GM12801 (cell line): ENCODE measurements at regions not wholly inside any gene's neighbourhood (a gene's known extent, or its start where the extent isn't known, plus 50 kb on each side); places are given as distances from the start of the nearest gene placed in this dataset.

Experiments
- TF ChIP-seq, protein P1 (sequence below): IDR thresholded peaks from one replicate; pipeline ENCODE4 v1.5.1; 2011; ENCODE audit warnings: control low read depth; ENCODE audit not compliant: insufficient read length; ENCODE audit errors: extremely low read depth

DNA sequence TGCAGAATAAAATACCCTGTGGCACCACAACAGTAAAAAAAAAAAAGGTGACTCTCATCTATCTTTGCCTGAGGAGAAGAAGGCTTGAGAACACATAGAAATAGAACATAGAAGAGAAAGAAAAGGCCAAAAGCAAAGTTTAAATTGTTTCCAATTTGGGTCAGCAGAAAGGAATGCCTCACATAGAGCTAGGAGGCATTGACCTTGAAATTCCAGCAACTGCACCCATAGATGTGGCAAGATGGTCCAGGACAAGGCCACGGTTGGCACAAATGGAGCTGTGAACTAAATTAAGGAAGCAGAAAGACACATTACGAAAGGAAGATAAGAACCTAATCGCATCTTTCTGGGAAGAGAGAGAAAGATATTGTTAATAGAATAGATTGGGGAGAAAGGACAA is 588.3 kb downstream of the LMO4 start:
- TF ChIP-seq, protein P1, sequence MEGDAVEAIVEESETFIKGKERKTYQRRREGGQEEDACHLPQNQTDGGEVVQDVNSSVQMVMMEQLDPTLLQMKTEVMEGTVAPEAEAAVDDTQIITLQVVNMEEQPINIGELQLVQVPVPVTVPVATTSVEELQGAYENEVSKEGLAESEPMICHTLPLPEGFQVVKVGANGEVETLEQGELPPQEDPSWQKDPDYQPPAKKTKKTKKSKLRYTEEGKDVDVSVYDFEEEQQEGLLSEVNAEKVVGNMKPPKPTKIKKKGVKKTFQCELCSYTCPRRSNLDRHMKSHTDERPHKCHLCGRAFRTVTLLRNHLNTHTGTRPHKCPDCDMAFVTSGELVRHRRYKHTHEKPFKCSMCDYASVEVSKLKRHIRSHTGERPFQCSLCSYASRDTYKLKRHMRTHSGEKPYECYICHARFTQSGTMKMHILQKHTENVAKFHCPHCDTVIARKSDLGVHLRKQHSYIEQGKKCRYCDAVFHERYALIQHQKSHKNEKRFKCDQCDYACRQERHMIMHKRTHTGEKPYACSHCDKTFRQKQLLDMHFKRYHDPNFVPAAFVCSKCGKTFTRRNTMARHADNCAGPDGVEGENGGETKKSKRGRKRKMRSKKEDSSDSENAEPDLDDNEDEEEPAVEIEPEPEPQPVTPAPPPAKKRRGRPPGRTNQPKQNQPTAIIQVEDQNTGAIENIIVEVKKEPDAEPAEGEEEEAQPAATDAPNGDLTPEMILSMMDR = no peak

DNA sequence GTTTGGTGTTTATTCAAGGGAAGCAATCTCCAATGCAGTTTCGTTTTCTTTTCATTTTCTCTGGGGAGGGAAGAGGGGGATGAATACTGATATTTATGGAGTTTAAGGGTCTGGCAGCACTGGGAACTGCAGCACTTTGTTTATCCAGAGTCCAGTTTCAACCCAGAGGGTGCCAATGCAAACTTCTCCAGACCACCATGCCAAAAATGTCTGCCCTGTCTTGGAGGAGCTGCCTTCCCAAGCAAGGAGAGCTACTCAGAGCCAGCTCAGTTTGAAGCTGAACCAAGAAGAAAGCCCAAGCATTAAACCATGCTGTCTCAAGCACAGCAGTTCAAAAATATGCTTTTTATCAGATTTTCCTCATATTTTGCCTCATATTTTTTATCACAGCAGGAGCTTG is 589.7 kb downstream of the LMO4 start:
- TF ChIP-seq, protein P1 = no peak

DNA sequence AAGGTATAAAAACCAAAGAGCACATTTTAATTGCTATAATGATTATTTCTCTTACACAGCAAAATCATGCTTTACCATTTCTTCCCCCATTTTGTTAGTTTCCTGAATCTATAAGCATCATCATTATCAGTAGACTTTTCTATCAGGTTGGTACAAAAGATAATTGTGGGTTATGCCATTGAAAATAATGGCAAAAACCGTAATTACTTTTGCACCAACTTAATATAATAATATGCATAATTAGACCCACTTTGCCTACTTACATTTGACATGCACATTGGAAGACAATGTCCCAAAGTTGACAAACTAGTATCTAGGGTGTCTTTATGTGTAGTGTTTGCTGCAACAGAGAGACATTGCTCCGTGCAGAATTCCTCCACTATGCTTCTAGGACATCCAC is 594.2 kb downstream of the LMO4 start:
- TF ChIP-seq, protein P1 = no peak

DNA sequence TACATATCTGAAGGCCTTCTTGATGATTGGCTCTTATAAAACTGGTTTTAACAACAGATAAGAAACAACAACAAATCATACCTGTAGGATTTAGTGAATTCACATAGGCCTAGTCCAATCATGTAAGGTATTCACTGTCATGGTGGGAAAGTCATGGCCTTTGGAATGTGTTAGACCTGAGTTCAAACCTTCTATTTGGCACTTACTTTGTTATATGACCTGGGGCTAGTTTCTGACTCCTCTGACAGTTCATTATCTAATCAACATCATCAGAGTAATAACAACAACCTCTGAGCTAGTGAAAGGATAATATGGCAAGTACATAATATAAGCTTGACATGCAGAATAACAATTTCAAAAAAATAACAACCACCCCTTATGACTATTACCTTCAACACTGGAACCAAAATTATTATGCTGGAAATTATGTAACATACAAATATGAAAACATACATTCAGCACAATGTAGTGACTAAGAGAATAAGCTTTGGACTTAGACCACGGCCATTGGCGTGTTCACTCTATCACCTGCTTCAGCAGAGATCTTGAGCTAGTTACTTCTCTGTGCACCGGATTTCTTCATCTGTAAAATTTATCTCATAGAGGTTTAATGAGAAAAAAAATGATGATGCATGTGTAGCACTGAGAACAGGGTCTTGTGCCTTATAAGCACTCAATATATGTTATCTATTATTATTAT is 597.6 kb downstream of the LMO4 start:
- TF ChIP-seq, protein P1 = no peak

DNA sequence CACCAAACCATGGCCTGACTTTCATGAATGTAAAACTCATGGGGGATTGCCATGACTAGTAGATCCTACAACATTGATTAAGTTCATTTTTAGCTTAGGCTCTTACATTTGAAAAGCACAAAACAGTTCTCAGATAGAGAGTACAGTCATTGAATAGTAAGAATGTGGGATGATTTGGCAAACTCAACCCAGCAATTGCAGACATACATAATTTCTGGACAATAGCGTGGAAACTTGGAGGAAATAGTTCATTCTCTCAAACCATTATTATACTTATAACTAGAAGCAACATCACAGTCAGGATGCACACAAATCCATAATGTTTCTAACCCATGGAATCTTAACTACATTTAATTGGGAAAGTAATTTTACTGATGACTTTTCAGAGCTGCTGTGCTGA is 598.2 kb downstream of the LMO4 start:
- TF ChIP-seq, protein P1 = no peak

DNA sequence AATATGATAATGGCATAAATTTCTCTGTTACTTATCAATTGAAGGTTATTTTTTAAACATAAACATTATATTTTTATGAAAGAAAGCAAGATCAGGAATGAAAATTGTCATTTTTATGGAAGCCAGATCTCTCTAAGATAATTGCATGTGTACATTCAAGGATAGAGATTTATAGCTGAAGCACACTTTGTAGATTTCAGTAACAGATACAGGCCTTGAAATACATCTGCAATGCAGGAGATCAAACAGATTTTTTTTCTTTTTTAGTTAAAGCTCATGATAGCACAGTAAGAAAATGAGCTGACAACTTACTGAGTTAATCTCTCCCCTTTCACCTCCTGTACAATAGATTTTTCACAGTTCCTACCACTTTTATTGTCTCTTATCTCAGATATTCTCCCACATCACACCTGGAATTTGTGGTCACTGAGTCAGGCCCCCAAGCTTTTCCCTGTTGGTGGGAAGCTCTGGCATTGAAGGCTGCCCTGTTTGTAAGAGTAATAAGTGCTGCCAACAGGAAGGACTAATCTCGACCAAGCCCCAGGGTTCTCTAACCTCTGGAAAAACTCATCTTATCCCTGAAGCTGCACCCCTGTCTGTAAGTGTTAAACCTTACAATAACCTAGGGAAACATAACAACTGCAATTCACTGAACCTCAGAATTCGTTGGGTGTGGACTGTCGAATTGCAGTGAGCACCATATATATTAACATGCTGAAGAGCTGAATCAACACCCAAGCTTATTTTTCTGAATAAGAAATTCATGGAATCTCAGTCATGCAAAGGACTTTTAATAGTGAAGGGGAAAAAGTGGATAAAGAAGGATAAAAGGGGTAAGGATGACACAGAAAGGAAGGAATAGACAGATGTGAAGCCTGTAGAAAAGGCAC is 599.0 kb downstream of the LMO4 start:
- TF ChIP-seq, protein P1 = no peak

DNA sequence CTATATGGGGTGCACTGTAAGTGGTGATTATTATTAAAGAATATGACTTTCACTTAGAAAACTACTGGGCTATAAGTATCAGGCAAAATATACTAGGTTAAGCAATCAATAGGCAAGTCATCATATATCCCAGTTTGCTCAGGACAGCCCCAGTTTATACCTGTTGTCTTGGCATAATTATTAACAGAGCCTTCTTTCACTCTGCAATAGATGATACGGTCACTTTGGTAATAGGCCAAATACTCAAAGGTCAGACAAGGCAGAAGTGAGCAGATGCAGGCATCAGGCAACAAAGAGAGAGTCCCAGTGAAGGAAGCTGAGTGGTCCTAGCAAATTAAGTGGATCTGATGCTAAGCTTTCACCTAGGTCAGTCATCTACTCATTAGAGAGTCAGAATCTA is 599.9 kb downstream of the LMO4 start:
- TF ChIP-seq, protein P1 = no peak
